ENCODE measurements at regions not wholly inside any gene's neighbourhood (a gene's known extent, or its start where the extent isn't known, plus 50 kb on each side); places are given as distances from the start of the nearest gene placed in this dataset.

- DNase-seq (ENCODE audit: low read depth, low spot score) (no peak), ATAC-seq (no peak)
- Histone ChIP-seq H3K79me2 (ENCODE audit: insufficient read depth, low read length) (no peaks in the 10 kb centered on the region), H3K27ac (ENCODE audit: low read depth, low read length) (no peak overlapping the region), H3K4me3 (replicated peaks in 1 of 2; ENCODE audit: low read depth in 1 of 2, low read length in 2 of 2) (no peak overlapping the region), H3K27me3 (ENCODE audit: insufficient read depth, low read length) (no peaks in the 10 kb centered on the region), H3K36me3 (ENCODE audit: control insufficient read depth in 1 of 2, insufficient read depth in 2 of 2, low read length in 2 of 2) (no peaks in the 10 kb centered on the region), H3K4me1 (ENCODE audit: control insufficient read depth in 1 of 2, insufficient read depth in 2 of 2, low read length in 2 of 2) (no peaks in the 10 kb centered on the region), H4K20me1 (ENCODE audit: insufficient read depth) (no peaks in the 10 kb centered on the region), H2AFZ (ENCODE audit: low read depth, low read length, poor library complexity, severe bottlenecking) (no peak overlapping the region), H3K4me2 (ENCODE audit: low read length) (no peak overlapping the region), H3K9ac (ENCODE audit: low read length) (no peak overlapping the region), H3K9me2 (ENCODE audit: insufficient read depth) (no peaks in the 10 kb centered on the region), H3K9me3 (ENCODE audit: control insufficient read depth in 1 of 2, insufficient read depth in 1 of 2, low read depth in 1 of 2, low read length in 2 of 2) (no peaks in the 10 kb centered on the region)
- RAD21 ChIA-PET (ENCODE audit: low non-redundant PET in 1 of 2, low total read pairs in 2 of 2, uncharacterized antibody in 2 of 2, unreplicated experiment in 2 of 2): no interaction called here
- BruUV-seq (replicated peaks): no TSS peak
- TF ChIP-seq CBX3 (IDR thresholded peaks at IDR 0.05; ENCODE audit: low read depth): no peak
- no peak for TF ChIP-seq POLR2AphosphoS5 (IDR thresholded peaks at IDR 0.05; ENCODE audit: low read depth, low read length)
- TF ChIP-seq SRF (IDR thresholded peaks at IDR 0.05; ENCODE audit: low read depth): no peak
- TF ChIP-seq TCF7L2 (IDR thresholded peaks at IDR 0.05; ENCODE audit: borderline replicate concordance, extremely low read depth, insufficient read depth, insufficient read length): no peak
- no peak for TF ChIP-seq ZFX (IDR thresholded peaks at IDR 0.05)
- TF ChIP-seq ELF1 (IDR thresholded peaks at IDR 0.05; ENCODE audit: borderline replicate concordance, low read depth): no peak
- TF ChIP-seq SIN3A (IDR thresholded peaks at IDR 0.05; ENCODE audit: low read depth): no peak
- no peak for TF ChIP-seq YY1 (IDR thresholded peaks at IDR 0.05; ENCODE audit: extremely low read depth, insufficient replicate concordance, low read depth, low read length)
- TF ChIP-seq CTCF (IDR thresholded peaks at IDR 0.05 in 2 of 3, conservative IDR thresholded peaks at IDR 0.05 in 1 of 3; ENCODE audit: borderline replicate concordance in 1 of 3, insufficient read depth in 1 of 3, low read depth in 2 of 3, low read length in 2 of 3): no peak
- no peak for TF ChIP-seq SP1 (IDR thresholded peaks at IDR 0.05; ENCODE audit: low read depth)
- no peak for TF ChIP-seq POLR2A (IDR thresholded peaks at IDR 0.05; ENCODE audit: borderline replicate concordance, extremely low read depth, insufficient read depth, insufficient read length)
- no peak for TF ChIP-seq ZNF274 (IDR thresholded peaks at IDR 0.05; ENCODE audit: low read depth, low read length)
- no peak for TF ChIP-seq JUND (IDR thresholded peaks at IDR 0.05)
- no peak for TF ChIP-seq ATF3 (IDR thresholded peaks at IDR 0.05)
- no peak for TF ChIP-seq EZH2 (IDR thresholded peaks at IDR 0.05)
- TF ChIP-seq EZH2phosphoT487 (IDR thresholded peaks at IDR 0.05; ENCODE audit: borderline replicate concordance): no peak
- TF ChIP-seq EGR1 (IDR thresholded peaks at IDR 0.05; ENCODE audit: low read depth): no peak
- TF ChIP-seq REST (IDR thresholded peaks at IDR 0.05; ENCODE audit: low read depth): no peak
- intact Hi-C loops (cut with micrococcal nuclease): no loop called here
- POLR2A ChIA-PET: no interaction called here
- CTCF ChIA-PET: no interaction called here
Measured at GRCh38 chr4:12122316-12122715, 693.6 kb upstream of the HS3ST1 start.
